HG03045 (cell line): ENCODE measurements at regions not wholly inside any gene's neighbourhood (a gene's known extent, or its start where the extent isn't known, plus 50 kb on each side); places are given as distances from the start of the nearest gene placed in this dataset.

Source experiments
- ATAC-seq: cut with Tn5 transposase; IDR thresholded peaks from one replicate; pipeline ENCODE4 v1.9.1; 2021; ENCODE audit warnings: mild to moderate bottlenecking, moderate library complexity; ENCODE audit not compliant: unreplicated experiment

DNA sequence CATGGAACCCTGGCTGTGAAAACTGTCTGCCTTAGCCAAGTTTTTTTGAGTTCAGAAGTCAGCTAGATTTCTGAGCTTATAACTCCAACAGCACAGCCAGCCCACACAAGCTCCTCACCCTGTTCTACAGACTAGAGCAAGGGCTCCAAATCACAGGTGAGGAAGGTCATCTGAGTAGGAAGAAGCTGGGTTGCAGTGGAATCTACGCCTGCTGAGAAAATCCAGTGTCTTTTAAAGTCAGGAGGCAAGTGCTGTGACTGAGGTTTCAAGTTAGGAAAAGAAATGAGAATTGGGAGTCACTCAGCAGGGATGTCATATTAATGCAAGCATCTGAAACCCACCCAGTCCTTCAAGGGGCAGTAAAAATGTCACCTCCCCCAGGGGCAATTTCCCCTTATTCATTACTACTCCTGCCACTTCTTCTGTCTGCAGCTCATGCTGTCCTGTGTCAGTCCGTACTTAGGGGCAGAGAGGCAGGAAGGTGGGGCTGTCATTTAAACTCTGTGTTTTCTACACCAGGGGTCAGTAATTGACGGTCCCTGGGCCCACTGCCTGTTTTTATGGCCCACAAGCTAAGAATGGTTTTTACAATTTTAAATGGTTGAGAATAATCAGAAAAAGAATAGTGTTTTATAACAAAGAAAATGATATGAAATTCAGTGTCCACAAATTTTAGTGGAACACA is 551.1 kb downstream of the BCL11A start:
- no peak for ATAC-seq

DNA sequence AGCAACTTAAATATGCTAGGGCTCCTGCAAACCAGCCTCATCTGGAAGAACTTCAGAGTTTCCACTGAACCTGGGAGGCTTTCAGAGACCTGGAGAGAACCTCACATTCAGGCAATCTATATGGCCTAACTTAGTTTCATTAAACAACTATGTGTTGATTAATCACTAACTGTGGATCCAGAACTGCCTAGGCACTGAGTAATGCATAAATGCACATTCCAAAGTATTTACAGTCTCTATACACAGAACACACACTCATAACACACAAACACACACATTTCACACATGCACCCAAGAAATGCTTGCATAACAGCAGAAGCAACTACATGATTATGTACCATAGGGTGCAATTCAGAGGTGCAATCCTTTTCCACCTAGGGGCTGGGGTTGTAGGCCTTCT is 552.8 kb downstream of the BCL11A start:
- no peak for ATAC-seq

GRCh38 chr2:59998324-59998723 is 555.1 kb downstream of the BCL11A start:
- ATAC-seq, result no peak

- no peak for ATAC-seq
Observed at GRCh38 chr2:59997371-59997770, 556.1 kb downstream of the BCL11A start.

- no peak for ATAC-seq
Observed at GRCh38 chr2:59996855-59997254, 556.6 kb downstream of the BCL11A start.

- ATAC-seq, result no peak
Observed at GRCh38 chr2:59993726-59994125, 559.7 kb downstream of the BCL11A start.

DNA sequence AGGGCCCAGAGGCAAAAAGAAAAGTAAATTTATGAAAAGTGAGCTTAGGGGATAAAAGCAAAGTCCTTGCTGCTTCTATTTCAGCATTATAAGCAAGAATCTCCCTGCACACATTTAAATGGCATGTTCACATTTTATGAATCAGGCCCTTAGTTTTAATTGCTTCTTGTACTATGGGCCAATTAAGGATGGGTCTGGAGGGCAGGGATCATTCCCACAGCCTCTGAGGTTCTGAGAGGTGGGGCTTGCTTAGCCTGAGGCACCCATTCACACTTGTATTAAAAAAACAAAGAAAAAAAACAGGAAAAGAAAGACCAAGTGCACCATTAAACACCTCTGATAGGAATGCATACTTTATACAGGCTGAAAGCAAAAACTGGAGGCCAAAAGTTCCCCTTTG is 565.1 kb downstream of the BCL11A start:
- ATAC-seq, result no peak

DNA sequence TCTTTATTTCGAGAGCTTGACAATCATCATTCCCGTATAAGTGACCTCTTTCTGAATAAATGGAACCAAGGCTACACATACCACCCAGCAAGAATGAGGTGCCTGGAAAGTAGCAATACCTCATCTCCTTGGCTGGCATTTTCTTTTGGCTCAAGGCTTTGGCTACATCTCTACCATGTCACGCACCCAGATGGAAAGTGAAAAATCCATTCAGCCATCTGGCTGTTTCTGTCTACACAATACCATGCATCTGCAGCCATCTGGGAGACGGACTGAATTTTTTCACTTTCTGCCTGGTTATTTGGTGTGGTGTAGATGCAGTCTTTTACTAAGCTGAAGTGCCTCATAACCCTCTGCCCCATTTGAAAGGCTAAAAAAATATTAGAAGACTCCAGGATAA is 566.9 kb downstream of the BCL11A start:
- no peak for ATAC-seq

DNA sequence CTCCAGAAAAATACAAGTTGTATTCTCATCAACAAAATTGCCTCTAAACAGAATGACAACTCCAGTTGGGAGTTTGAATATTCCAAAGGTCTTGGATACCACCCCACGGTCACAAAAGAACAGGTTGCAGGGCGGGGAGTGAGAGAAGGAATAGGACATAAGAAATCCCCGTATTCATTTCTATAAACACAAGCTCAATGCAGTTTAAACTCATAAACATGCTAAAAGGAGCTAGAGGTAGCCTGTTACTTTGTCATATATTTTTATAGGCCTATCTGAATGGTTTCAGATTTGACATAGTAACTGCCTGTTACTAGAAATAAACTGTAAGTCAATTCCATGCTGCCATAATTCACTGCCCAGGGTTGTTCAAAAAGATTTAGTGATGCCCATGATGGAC is 567.5 kb downstream of the BCL11A start:
- no peak for ATAC-seq

- no peak for ATAC-seq
Observed at GRCh38 chr2:59974051-59974766, 579.2 kb downstream of the BCL11A start.

- no peak for ATAC-seq
Observed at GRCh38 chr2:59969161-59969560, 584.3 kb downstream of the BCL11A start.

GRCh38 chr2:59968441-59968840 is 585.0 kb downstream of the BCL11A start:
- no peak for ATAC-seq

DNA sequence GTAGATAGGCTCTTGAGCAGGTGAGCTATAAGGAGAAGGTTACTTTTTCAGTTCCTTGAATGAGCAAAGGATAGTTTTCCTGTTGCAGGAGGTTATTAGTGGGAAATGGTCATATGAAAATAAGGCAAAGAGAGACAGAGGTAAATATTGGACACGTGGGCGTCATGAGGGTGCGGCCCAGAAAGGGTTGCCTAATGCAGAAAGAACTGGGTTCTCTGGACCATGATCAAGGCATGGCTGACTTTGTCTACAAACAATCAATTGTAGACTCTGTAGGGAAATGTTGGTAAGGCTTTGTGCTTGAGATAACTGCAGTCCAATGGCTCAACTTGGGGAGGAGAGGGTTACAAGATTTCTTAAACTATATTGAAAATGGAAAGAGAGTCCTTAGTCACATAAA is 585.8 kb downstream of the BCL11A start:
- ATAC-seq, result no peak

- no peak for ATAC-seq
Observed at GRCh38 chr2:59963157-59963556, 590.3 kb downstream of the BCL11A start.

- no peak for ATAC-seq
Observed at GRCh38 chr2:59961746-59962145, 591.7 kb downstream of the BCL11A start.

DNA sequence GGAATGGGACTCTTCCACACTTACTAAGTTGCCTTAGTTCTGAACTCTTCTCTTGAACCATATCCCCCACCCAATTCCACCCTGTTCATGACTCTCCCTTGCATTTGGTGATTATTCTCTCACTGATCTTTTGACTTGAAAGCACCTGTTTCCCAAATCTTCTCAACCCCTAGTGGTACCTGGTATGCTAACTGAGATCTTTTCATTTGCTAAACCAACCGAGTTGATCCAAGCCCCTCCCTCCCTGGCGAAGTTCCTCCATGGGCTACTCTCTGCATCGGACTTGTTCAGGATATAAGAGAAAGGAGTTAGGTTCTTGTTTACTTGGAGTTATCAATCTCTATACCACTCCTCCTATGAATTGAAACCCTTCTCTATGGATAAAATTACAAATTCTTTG is 593.5 kb downstream of the BCL11A start:
- no peak for ATAC-seq

- ATAC-seq, result no peak
Observed at GRCh38 chr2:59957504-59957903, 596.0 kb downstream of the BCL11A start.

DNA sequence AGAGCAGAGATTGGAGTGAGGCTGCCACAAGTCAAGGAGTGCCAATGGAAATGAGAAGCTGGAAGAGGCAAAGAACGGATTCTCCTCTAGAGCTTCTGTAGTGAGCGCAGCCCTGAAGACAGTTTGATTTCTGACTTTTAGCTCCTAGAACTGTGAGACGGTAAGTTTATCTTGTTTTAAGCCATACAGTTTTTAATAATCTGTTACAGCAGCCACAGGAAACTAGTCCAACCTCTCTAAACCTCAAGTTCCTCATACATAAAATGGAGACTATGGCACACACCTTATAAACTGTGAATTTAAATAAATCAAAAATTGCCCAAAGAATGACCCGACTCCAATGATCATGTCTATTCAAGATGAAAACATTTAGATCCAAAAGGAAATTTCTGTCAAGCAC is 596.5 kb downstream of the BCL11A start:
- ATAC-seq, result no peak

- no peak for ATAC-seq
Observed at GRCh38 chr2:59947917-59948541, 605.4 kb downstream of the BCL11A start.

GRCh38 chr2:59947209-59947608 is 606.2 kb downstream of the BCL11A start:
- no peak for ATAC-seq

- no peak for ATAC-seq
Observed at GRCh38 chr2:59939236-59939635, 614.2 kb downstream of the BCL11A start.

- ATAC-seq, result no peak
Observed at GRCh38 chr2:59938181-59938580, 615.3 kb downstream of the BCL11A start.
